ENCODE measurements at regions not wholly inside any gene's neighbourhood (a gene's known extent, or its start where the extent isn't known, plus 50 kb on each side); places are given as distances from the start of the nearest gene placed in this dataset.

- Histone ChIP-seq H3K27me3 (peaks cover 0 to 5% of the 10 kb centered on the region in 2 donors), H3K9me3 (no peaks in the 10 kb centered on the region), H3K4me3 (no peak overlapping the region), H3K4me1 (no peaks in the 10 kb centered on the region), H3K27ac (no peak overlapping the region), H3K36me3 (no peaks in the 10 kb centered on the region)
- no peak for TF ChIP-seq POLR2AphosphoS5 (IDR thresholded peaks at IDR 0.05)
- no peak for TF ChIP-seq POLR2A (IDR thresholded peaks at IDR 0.05)
- TF ChIP-seq, protein P1, sequence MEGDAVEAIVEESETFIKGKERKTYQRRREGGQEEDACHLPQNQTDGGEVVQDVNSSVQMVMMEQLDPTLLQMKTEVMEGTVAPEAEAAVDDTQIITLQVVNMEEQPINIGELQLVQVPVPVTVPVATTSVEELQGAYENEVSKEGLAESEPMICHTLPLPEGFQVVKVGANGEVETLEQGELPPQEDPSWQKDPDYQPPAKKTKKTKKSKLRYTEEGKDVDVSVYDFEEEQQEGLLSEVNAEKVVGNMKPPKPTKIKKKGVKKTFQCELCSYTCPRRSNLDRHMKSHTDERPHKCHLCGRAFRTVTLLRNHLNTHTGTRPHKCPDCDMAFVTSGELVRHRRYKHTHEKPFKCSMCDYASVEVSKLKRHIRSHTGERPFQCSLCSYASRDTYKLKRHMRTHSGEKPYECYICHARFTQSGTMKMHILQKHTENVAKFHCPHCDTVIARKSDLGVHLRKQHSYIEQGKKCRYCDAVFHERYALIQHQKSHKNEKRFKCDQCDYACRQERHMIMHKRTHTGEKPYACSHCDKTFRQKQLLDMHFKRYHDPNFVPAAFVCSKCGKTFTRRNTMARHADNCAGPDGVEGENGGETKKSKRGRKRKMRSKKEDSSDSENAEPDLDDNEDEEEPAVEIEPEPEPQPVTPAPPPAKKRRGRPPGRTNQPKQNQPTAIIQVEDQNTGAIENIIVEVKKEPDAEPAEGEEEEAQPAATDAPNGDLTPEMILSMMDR (IDR thresholded peaks at IDR 0.05), result no peak
- intact Hi-C loops (cut with DNase I; ENCODE audit: low total_unique reads), result no loop called here
- no peak for DNase-seq (ENCODE audit: low spot score in 2 of 2)
Measured at GRCh38 chr7:156217803-156218202, 405.5 kb upstream of the SHH start.

GRCh38 chr7:156209087-156209486, 396.8 kb upstream of the SHH start:
- TF ChIP-seq POLR2AphosphoS5 (IDR thresholded peaks at IDR 0.05), result no peak
- TF ChIP-seq, protein P1 (IDR thresholded peaks at IDR 0.05), result no peak
- TF ChIP-seq POLR2A (IDR thresholded peaks at IDR 0.05), result no peak
- Histone ChIP-seq H3K9me3 (no peaks in the 10 kb centered on the region), H3K36me3 (no peaks in the 10 kb centered on the region), H3K4me3 (no peak overlapping the region), H3K27me3 (no peaks in the 10 kb centered on the region), H3K4me1 (no peaks in the 10 kb centered on the region), H3K27ac (no peak overlapping the region)
- no peak for DNase-seq (ENCODE audit: low spot score in 2 of 2)
- intact Hi-C loops (cut with DNase I; ENCODE audit: low total_unique reads), result loop anchor here (2.0 kb wide), 1 partner anchor 28 kb away; no protein-coding TSS in a partner anchor

GRCh38 chr7:156207306-156207705, 395.0 kb upstream of the SHH start:
- no peak for DNase-seq (ENCODE audit: low spot score in 2 of 2)
- no peak overlapping the region for H3K27ac ChIP-seq
- TF ChIP-seq POLR2A (IDR thresholded peaks at IDR 0.05), result no peak
- TF ChIP-seq, protein P1 (IDR thresholded peaks at IDR 0.05), result no peak
- no peak for TF ChIP-seq POLR2AphosphoS5 (IDR thresholded peaks at IDR 0.05)
- H3K36me3 ChIP-seq, result no peaks in the 10 kb centered on the region
- intact Hi-C loops (cut with DNase I; ENCODE audit: low total_unique reads), result no loop called here
- no peaks in the 10 kb centered on the region for H3K9me3 ChIP-seq
- H3K4me3 ChIP-seq, result no peak overlapping the region
- H3K27me3 ChIP-seq, result no peaks in the 10 kb centered on the region
- H3K4me1 ChIP-seq, result no peaks in the 10 kb centered on the region

GRCh38 chr7:156206174-156206573, 393.9 kb upstream of the SHH start:
- TF ChIP-seq, protein P1 (IDR thresholded peaks at IDR 0.05), result no peak
- TF ChIP-seq POLR2AphosphoS5 (IDR thresholded peaks at IDR 0.05) (no peak), POLR2A (IDR thresholded peaks at IDR 0.05) (no peak)
- intact Hi-C loops (cut with DNase I; ENCODE audit: low total_unique reads), result no loop called here
- Histone ChIP-seq H3K9me3 (no peaks in the 10 kb centered on the region), H3K27ac (no peak overlapping the region), H3K4me1 (no peaks in the 10 kb centered on the region), H3K36me3 (no peaks in the 10 kb centered on the region), H3K4me3 (no peak overlapping the region), H3K27me3 (no peaks in the 10 kb centered on the region)
- DNase-seq (ENCODE audit: low spot score in 2 of 2), result no peak

GRCh38 chr7:156204820-156205219, 392.6 kb upstream of the SHH start:
- Histone ChIP-seq H3K4me3 (no peak overlapping the region), H3K27ac (no peak overlapping the region), H3K9me3 (no peaks in the 10 kb centered on the region), H3K27me3 (no peaks in the 10 kb centered on the region), H3K4me1 (no peaks in the 10 kb centered on the region), H3K36me3 (no peaks in the 10 kb centered on the region)
- DNase-seq (ENCODE audit: low spot score in 2 of 2), result no peak
- no peak for TF ChIP-seq POLR2A (IDR thresholded peaks at IDR 0.05)
- TF ChIP-seq POLR2AphosphoS5 (IDR thresholded peaks at IDR 0.05), result no peak
- TF ChIP-seq, protein P1 (IDR thresholded peaks at IDR 0.05), result no peak
- intact Hi-C loops (cut with DNase I; ENCODE audit: low total_unique reads), result no loop called here

Data from breast epithelium (tissue), 4 donors.